CD4-positive, alpha-beta T cell (primary cell): ENCODE measurements at regions not wholly inside any gene's neighbourhood (a gene's known extent, or its start where the extent isn't known, plus 50 kb on each side); places are given as distances from the start of the nearest gene placed in this dataset.

Experiments
- ATAC-seq: fragments of 200-7000 bp; cut with Tn5 transposase; one replicate; pipeline ENCODE4 v1.10.0; 2022; ENCODE audit warnings: mild to moderate bottlenecking; ENCODE audit not compliant: poor library complexity
- CTCF ChIA-PET: fragments of 350-600 bp; sonication (Branson Sonifier 250); formaldehyde crosslinking; loops from one replicate; lab custom pipeline; 2021; ENCODE audit warnings: antibody characterized with exemption, inconsistent platforms; lab: Charles Lee
- POLR2A ChIA-PET: fragments of 350-600 bp; sonication (Branson Sonifier 250); formaldehyde crosslinking; loops from one replicate; lab custom pipeline; 2021; ENCODE audit warnings: antibody characterized with exemption, inconsistent platforms; lab: Charles Lee
- DNase-seq, 14 experiments: peaks; one replicate each; pipeline ENCODE4 v3.0.0-alpha.2; 2013 to 2020; ENCODE audit warnings: mixed read lengths in 2 of 14
- H3K27ac ChIP-seq, 2 donors: one replicate each; pipeline versions ENCODE4 v1.5.1 to v1.7.0; 2013; ENCODE audit warnings: low read length in 2 of 2, low read depth in 1 of 2, mild to moderate bottlenecking in 1 of 2
- H3K27me3 ChIP-seq, 2 experiments: 1 replicate in 1 of 2; 2 replicates in 1 of 2; pipeline versions ENCODE4 v1.6.1 to v1.7.0; 2013; ENCODE audit warnings: low read length in 2 of 2, control low read depth in 1 of 2, mild to moderate bottlenecking in 1 of 2, moderate library complexity in 1 of 2; ENCODE audit not compliant: insufficient read depth in 2 of 2, control insufficient read depth in 1 of 2
- H3K36me3 ChIP-seq: one replicate; pipeline ENCODE4 v1.6.1; 2013; ENCODE audit warnings: low read length, control low read depth; ENCODE audit not compliant: insufficient read depth
- H3K4me1 ChIP-seq: one replicate; pipeline ENCODE4 v1.6.1; 2013; ENCODE audit warnings: low read length, control low read depth; ENCODE audit not compliant: insufficient read depth
- H3K4me3 ChIP-seq: one replicate; pipeline ENCODE4 v1.5.1; 2013; ENCODE audit warnings: mild to moderate bottlenecking, low read length, moderate library complexity
- H3K9me3 ChIP-seq, 2 experiments: 1 replicate in 1 of 2; 2 replicates in 1 of 2; pipeline versions ENCODE4 v1.6.1 to v1.7.0; 2013; ENCODE audit warnings: low read length in 2 of 2, mild to moderate bottlenecking in 2 of 2, control low read depth in 1 of 2, moderate library complexity in 1 of 2; ENCODE audit not compliant: control insufficient read depth in 1 of 2, insufficient read depth in 1 of 2
- H3K27ac Mint-ChIP-seq: one replicate; pipeline ENCODE4 v1.8.0; 2020; ENCODE audit warnings: mixed read lengths
- H3K27me3 Mint-ChIP-seq: one replicate; pipeline ENCODE4 v1.8.0; 2021; ENCODE audit warnings: mixed read lengths
- H3K36me3 Mint-ChIP-seq: one replicate; pipeline ENCODE4 v1.8.0; 2021; ENCODE audit warnings: low read depth, mixed read lengths
- H3K4me1 Mint-ChIP-seq: one replicate; pipeline ENCODE4 v1.8.0; 2021; ENCODE audit warnings: low read depth, mixed read lengths
- H3K4me3 Mint-ChIP-seq: one replicate; pipeline ENCODE4 v1.8.0; 2020; ENCODE audit warnings: mild to moderate bottlenecking, mixed read lengths
- H3K9me3 Mint-ChIP-seq: one replicate; pipeline ENCODE4 v1.8.0; 2020; ENCODE audit warnings: mixed read lengths
- CTCF ChIP-seq: fragments of 200-600 bp; IDR thresholded peaks from one replicate; pipeline ENCODE4 v1.8.0; 2022; ENCODE audit warnings: antibody characterized with exemption, mild to moderate bottlenecking
- intact Hi-C, 2 experiments: fragments of 100-400 bp; cut with DNase I in 1 of 2; cut with micrococcal nuclease in 1 of 2; formaldehyde crosslinking; loops; one replicate each; pipeline versions ENCODE4 v1.15.1 to v1.9.0; 2023 to 2025; cut with DNase I, micrococcal nuclease

GRCh38 chr4:173858471-173858870, 328.4 kb upstream of the HAND2 start:
- Histone ChIP-seq H3K4me1 (no peaks in the 10 kb centered on the region), H3K27ac (no peak overlapping the region), H3K4me3 (no peak overlapping the region), H3K27me3 (no peaks in the 10 kb centered on the region), H3K9me3 (no peaks in the 10 kb centered on the region), H3K36me3 (no peaks in the 10 kb centered on the region)
- intact Hi-C loops: no loop called here
- Mint-ChIP-seq H3K4me1 (no peaks in the 10 kb centered on the region), H3K27ac (no peak overlapping the region), H3K9me3 (peaks cover 6% of the 10 kb centered on the region), H3K36me3 (no peaks in the 10 kb centered on the region), H3K4me3 (no peak overlapping the region), H3K27me3 (no peaks in the 10 kb centered on the region)
- POLR2A ChIA-PET: no interaction called here
- DNase-seq (no peak), ATAC-seq (no peak)
- no peak for TF ChIP-seq CTCF
- CTCF ChIA-PET: no interaction called here

- DNase-seq (no peak), ATAC-seq (no peak)
- no peak for TF ChIP-seq CTCF
- Mint-ChIP-seq H3K36me3 (no peaks in the 10 kb centered on the region), H3K4me3 (no peak overlapping the region), H3K27me3 (no peaks in the 10 kb centered on the region), H3K27ac (no peak overlapping the region), H3K9me3 (peaks cover 6% of the 10 kb centered on the region), H3K4me1 (no peaks in the 10 kb centered on the region)
- ChIA-PET POLR2A (no interaction called here), CTCF (no interaction called here)
- H3K4me1 ChIP-seq: no peaks in the 10 kb centered on the region
- no peak overlapping the region for H3K27ac ChIP-seq
- no peaks in the 10 kb centered on the region for H3K36me3 ChIP-seq
- H3K27me3 ChIP-seq: no peaks in the 10 kb centered on the region
- H3K4me3 ChIP-seq: no peak overlapping the region
- H3K9me3 ChIP-seq: no peaks in the 10 kb centered on the region
- intact Hi-C loops: no loop called here
Measured at GRCh38 chr4:173857828-173858227, 327.8 kb upstream of the HAND2 start.

GRCh38 chr4:173855015-173855414, 325.0 kb upstream of the HAND2 start:
- Histone ChIP-seq H3K9me3 (no peaks in the 10 kb centered on the region), H3K27me3 (no peaks in the 10 kb centered on the region), H3K27ac (no peak overlapping the region), H3K36me3 (no peaks in the 10 kb centered on the region), H3K4me3 (no peak overlapping the region), H3K4me1 (no peaks in the 10 kb centered on the region)
- Mint-ChIP-seq H3K27me3 (no peaks in the 10 kb centered on the region), H3K27ac (no peak overlapping the region), H3K36me3 (no peaks in the 10 kb centered on the region), H3K4me3 (no peak overlapping the region), H3K4me1 (no peaks in the 10 kb centered on the region), H3K9me3 (peaks cover 6% of the 10 kb centered on the region)
- DNase-seq (no peak), ATAC-seq (no peak)
- TF ChIP-seq CTCF: no peak
- ChIA-PET CTCF (no interaction called here), POLR2A (no interaction called here)
- intact Hi-C loops: no loop called here
